ENCODE measurements at regions not wholly inside any gene's neighbourhood (a gene's known extent, or its start where the extent isn't known, plus 50 kb on each side); places are given as distances from the start of the nearest gene placed in this dataset.

DNA sequence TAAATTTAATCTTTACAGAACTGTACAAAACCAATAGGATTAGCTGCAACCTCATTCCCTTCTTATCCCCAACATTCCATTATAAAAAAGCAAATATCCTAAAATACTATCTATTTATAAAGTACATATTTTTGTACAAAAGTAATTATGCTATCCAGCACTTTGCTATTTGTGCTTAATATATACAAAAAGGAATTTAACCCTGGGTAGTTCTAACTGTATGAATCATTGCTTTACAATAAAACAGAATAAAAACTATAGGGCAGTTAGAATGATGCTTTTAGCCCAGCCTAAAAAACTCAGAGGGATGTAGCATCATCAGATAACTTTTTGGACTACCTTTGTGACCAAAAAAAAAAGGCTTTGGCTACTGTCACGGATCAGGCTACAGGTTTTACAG lies 49.9 kb upstream of the KLHL31 start:
- TF ChIP-seq, protein P1, sequence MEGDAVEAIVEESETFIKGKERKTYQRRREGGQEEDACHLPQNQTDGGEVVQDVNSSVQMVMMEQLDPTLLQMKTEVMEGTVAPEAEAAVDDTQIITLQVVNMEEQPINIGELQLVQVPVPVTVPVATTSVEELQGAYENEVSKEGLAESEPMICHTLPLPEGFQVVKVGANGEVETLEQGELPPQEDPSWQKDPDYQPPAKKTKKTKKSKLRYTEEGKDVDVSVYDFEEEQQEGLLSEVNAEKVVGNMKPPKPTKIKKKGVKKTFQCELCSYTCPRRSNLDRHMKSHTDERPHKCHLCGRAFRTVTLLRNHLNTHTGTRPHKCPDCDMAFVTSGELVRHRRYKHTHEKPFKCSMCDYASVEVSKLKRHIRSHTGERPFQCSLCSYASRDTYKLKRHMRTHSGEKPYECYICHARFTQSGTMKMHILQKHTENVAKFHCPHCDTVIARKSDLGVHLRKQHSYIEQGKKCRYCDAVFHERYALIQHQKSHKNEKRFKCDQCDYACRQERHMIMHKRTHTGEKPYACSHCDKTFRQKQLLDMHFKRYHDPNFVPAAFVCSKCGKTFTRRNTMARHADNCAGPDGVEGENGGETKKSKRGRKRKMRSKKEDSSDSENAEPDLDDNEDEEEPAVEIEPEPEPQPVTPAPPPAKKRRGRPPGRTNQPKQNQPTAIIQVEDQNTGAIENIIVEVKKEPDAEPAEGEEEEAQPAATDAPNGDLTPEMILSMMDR (conservative IDR thresholded peaks at IDR 0.05; ENCODE audit: low read length), result no peak
- TF ChIP-seq EZH2phosphoT487 (IDR thresholded peaks at IDR 0.05; ENCODE audit: borderline replicate concordance), result no peak
